Stimulated activated naive CD4-positive, alpha-beta T cell treated with Interleukin-2 at 50 U/mL for 16 hours (primary cell): ENCODE measurements at regions not wholly inside any gene's neighbourhood (a gene's known extent, or its start where the extent isn't known, plus 50 kb on each side); places are given as distances from the start of the nearest gene placed in this dataset.
"Not testable (repeated sequence)": the region's sequence is repeated elsewhere in the genome, so short reads cannot be mapped to it uniquely, and the experiment has no call there.

Source experiments
- DNase-seq: peaks from one replicate; lab custom pipeline; 2025; lab: John Stamatoyannopoulos, UW

- DNase-seq = no peak
Measured at GRCh38 chr14:94836849-94837248, 66.9 kb upstream of the GSC start.

GRCh38 chr14:94833633-94834032 lies 63.7 kb upstream of the GSC start:
- no peak for DNase-seq

DNA sequence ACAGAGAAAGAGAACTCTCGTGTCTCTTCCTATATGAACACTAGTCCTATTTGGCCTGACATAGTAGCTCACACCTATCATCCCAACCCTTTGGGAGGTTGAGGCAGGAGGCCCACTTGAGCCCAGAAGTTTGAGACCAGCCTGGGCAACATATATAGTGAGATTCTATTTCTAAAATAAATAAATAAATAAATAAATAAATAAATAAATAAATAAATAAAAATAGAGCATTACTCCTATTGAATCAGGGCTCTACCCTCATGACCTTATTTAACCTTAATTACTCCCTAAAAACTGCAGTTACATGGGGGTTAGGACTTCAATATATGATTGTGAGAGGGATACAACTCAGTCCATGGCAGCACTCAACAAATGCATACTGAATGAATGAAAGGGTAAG lies 61.2 kb upstream of the GSC start:
- no peak for DNase-seq

DNA sequence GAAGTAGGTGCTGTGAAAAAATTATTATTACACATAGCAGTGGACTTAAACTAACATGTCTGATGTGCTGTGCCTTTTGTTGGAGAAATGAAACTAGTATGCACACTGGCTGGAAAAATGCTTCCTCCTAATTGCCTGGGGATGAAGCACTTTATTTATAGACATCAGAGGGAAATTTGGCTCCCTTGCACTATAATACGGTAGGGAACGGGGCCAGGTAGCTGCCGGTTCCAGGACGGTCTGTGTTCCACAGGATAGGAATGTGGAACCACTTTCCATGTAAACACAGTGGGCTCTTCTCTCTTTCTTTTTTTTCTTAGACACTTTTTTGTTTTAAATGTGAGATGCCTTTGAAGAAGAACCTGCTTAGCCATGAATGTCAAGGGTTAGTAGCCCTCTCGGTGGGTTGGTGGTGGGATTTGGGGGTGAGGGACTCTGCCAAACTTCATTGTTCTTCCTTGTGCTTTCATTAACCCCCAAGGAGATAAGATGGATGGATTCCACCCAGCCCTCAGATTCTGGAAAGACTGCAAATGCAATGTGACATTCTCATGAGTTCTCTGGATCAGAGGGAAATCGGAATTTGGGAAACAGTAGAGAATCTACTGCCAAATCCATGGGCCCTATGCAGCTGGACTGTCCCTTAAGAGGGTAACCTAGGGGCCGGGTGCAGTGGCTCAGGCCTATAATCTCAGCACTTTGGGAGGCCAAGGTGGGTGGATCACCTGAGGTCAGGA lies 58.0 kb upstream of the GSC start:
- DNase-seq = no peak

GRCh38 chr14:94826774-94827173 lies 56.9 kb upstream of the GSC start:
- DNase-seq = no peak

DNA sequence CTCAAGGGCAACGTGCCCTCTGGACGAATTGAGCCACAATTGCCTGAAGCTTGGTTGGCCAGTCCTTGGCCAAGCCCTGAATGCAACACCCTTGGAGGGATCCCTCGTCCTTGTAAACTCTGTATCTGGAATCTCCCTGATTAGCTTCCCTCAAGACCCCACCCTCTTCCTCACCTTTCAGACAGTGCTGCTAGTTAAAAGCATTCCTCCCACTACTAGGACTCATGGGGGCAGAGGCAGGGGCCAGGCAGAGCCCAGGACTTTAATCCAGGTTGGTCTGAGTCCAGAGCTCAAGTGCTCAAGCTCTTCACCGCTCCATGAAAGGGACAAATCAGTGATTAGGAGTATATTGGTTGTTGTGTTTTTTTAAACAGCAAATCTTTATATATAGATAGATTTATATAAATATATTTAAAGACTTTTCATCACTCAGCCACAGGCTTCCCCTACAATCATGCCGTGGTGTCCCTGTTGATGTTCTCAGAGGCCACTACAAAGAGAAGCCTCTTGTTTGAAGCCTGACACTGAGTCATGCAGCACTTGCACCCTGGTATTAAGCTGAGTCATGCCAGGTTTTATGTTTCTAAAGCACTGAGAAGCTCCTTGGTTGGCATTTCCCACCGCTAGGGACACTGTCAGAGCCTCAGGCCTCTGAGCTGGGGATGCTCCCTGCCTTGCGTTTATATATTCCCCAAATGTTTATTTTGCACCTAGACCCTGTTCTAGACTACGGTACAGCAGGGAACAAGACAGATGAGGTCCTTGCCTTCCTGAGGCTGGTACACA lies 53.8 kb upstream of the GSC start:
- no peak for DNase-seq

GRCh38 chr14:94821705-94822104 lies 51.8 kb upstream of the GSC start:
- DNase-seq = no peak

GRCh38 chr14:94820932-94821331 lies 51.0 kb upstream of the GSC start:
- DNase-seq = not testable (repeated sequence)
